CD4-positive, alpha-beta T cell treated with Interleukin-15 for 4 hours (primary cell): ENCODE measurements at regions not wholly inside any gene's neighbourhood (a gene's known extent, or its start where the extent isn't known, plus 50 kb on each side); places are given as distances from the start of the nearest gene placed in this dataset.

Experiments used
- DNase-seq: peaks from one replicate; pipeline ENCODE4 v3.0.0-alpha.2; 2020; ENCODE audit warnings: low spot score

- DNase-seq = no peak
Observed at GRCh38 chr12:93178154-93178878, 199.4 kb upstream of the NUDT4 start.

GRCh38 chr12:93179792-93180191, 197.9 kb upstream of the NUDT4 start:
- DNase-seq = no peak

- DNase-seq = no peak
Observed at GRCh38 chr12:93180566-93180965, 197.2 kb upstream of the NUDT4 start.

GRCh38 chr12:93181409-93181965, 196.2 kb upstream of the NUDT4 start:
- no peak for DNase-seq

- DNase-seq = no peak
Observed at GRCh38 chr12:93183940-93184671, 193.6 kb upstream of the NUDT4 start.

- DNase-seq = no peak
Observed at GRCh38 chr12:93184672-93185368, 192.9 kb upstream of the NUDT4 start.

GRCh38 chr12:93185369-93185741, 192.4 kb upstream of the NUDT4 start:
- DNase-seq = no peak

- DNase-seq = no peak
Observed at GRCh38 chr12:93186131-93186530, 191.6 kb upstream of the NUDT4 start.

- no peak for DNase-seq
Observed at GRCh38 chr12:93186621-93187020, 191.1 kb upstream of the NUDT4 start.

- no peak for DNase-seq
Observed at GRCh38 chr12:93191423-93191822, 186.3 kb upstream of the NUDT4 start.

- DNase-seq = no peak
Observed at GRCh38 chr12:93191956-93192355, 185.8 kb upstream of the NUDT4 start.

GRCh38 chr12:93192878-93193277, 184.8 kb upstream of the NUDT4 start:
- no peak for DNase-seq

GRCh38 chr12:93195511-93195910, 182.2 kb upstream of the NUDT4 start:
- no peak for DNase-seq

- DNase-seq = no peak
Observed at GRCh38 chr12:93197067-93197593, 180.6 kb upstream of the NUDT4 start.

GRCh38 chr12:93198086-93198485, 179.6 kb upstream of the NUDT4 start:
- DNase-seq = no peak

GRCh38 chr12:93199831-93200236, 177.9 kb upstream of the NUDT4 start:
- DNase-seq = no peak

GRCh38 chr12:93200291-93200917, 177.3 kb upstream of the NUDT4 start:
- no peak for DNase-seq

- DNase-seq = no peak
Observed at GRCh38 chr12:93201990-93202389, 175.7 kb upstream of the NUDT4 start.

GRCh38 chr12:93202688-93203087, 175.0 kb upstream of the NUDT4 start:
- DNase-seq = no peak

- DNase-seq = no peak
Observed at GRCh38 chr12:93203361-93203760, 174.4 kb upstream of the NUDT4 start.

GRCh38 chr12:93204896-93205295, 172.8 kb upstream of the NUDT4 start:
- DNase-seq = no peak

- no peak for DNase-seq
Observed at GRCh38 chr12:93205361-93205760, 172.4 kb upstream of the NUDT4 start.
